ENCODE measurements at regions not wholly inside any gene's neighbourhood (a gene's known extent, or its start where the extent isn't known, plus 50 kb on each side); places are given as distances from the start of the nearest gene placed in this dataset.

- Histone ChIP-seq H3K4me1 (ENCODE audit: control insufficient read depth, insufficient read depth, low read length) (peaks cover 8% of the 10 kb centered on the region), H3K9me3 (ENCODE audit: control insufficient read depth, insufficient read depth, low read length) (no peaks in the 10 kb centered on the region), H3K27ac (ENCODE audit: low read depth, low read length) (no peak overlapping the region), H3K9ac (ENCODE audit: low read depth, low read length) (no peak overlapping the region), H3K27me3 (ENCODE audit: control insufficient read depth, insufficient read depth, low read length) (peaks cover 26% of the 10 kb centered on the region), H3K4me3 (ENCODE audit: low read depth, low read length) (no peak overlapping the region), H3K36me3 (ENCODE audit: control insufficient read depth, insufficient read depth, low read length) (no peaks in the 10 kb centered on the region)
These were observed 52.7 kb upstream of the BTRC start for GRCh38 chr10:101301111-101301731.

- H3K4me1 ChIP-seq (ENCODE audit: control insufficient read depth, insufficient read depth, low read length), result peaks cover 3% of the 10 kb centered on the region
- no peaks in the 10 kb centered on the region for H3K9me3 ChIP-seq (ENCODE audit: control insufficient read depth, insufficient read depth, low read length)
- peaks cover 12% of the 10 kb centered on the region for H3K27me3 ChIP-seq (ENCODE audit: control insufficient read depth, insufficient read depth, low read length)
- H3K9ac ChIP-seq (ENCODE audit: low read depth, low read length), result no peak overlapping the region
- no peak overlapping the region for H3K4me3 ChIP-seq (ENCODE audit: low read depth, low read length)
- H3K36me3 ChIP-seq (ENCODE audit: control insufficient read depth, insufficient read depth, low read length), result no peaks in the 10 kb centered on the region
- no peak overlapping the region for H3K27ac ChIP-seq (ENCODE audit: low read depth, low read length)
These were observed 50.8 kb upstream of the BTRC start for GRCh38 chr10:101303087-101303703.
